SU-DHL-6 (cell line): ENCODE measurements at regions not wholly inside any gene's neighbourhood (a gene's known extent, or its start where the extent isn't known, plus 50 kb on each side); places are given as distances from the start of the nearest gene placed in this dataset.
"Not testable (repeated sequence)": the region's sequence is repeated elsewhere in the genome, so short reads cannot be mapped to it uniquely, and the experiment has no call there.

Source experiments
- CTCF ChIP-seq: fragments of 200-600 bp; sonication (generic); IDR thresholded peaks from one replicate; pipeline ENCODE4 v1.5.1; 2017; ENCODE audit warnings: antibody characterized with exemption, mild to moderate bottlenecking, low read length, moderate library complexity; ENCODE audit not compliant: insufficient read depth, poor library complexity, severe bottlenecking
- EZH2phosphoT487 ChIP-seq: fragments of 200-600 bp; sonication (generic), shearing (Covaris generic); conservative IDR thresholded peaks from 2 replicates; pipeline ENCODE4 v1.6.1; 2018; ENCODE audit warnings: mild to moderate bottlenecking, antibody characterized with exemption, low read length, moderate library complexity, mixed read lengths

GRCh38 chr7:114817036-114817435 lies 104.9 kb upstream of the MDFIC start:
- not testable (repeated sequence) for TF ChIP-seq CTCF, EZH2phosphoT487
